ENCODE measurements at regions not wholly inside any gene's neighbourhood (a gene's known extent, or its start where the extent isn't known, plus 50 kb on each side); places are given as distances from the start of the nearest gene placed in this dataset.

DNA sequence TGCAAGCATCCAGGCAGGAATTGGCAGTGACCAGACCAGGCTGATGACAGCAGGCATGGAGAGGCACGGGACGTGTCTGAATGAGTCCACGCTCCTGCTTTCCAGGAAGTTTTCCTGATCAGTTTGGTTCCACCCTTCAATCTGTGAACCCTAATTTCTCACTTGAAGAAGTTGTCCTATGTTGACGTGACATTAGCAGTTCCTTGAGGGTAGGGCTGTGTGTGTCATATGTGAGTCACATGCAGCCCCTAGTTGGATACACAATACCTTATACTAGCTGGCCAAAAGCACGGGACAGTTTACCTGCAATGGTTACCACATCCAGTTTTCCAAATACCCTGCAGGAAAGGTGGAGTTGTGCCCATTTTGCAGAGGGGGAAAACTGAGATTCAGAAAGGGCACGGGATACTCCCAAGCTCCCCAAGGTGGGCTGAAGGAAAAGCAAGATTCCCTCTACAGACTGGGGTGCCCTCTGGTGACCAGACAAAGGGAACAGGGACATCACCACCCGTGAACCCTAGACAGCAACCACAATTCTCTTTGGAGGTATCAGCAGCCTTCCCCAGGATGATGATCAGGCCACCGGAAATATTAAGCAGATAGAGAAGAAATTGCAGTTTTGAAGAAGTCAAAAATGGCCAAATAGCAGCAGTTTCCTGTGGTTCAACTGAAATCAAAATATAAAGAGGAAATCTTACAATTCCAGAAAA is 194.5 kb downstream of the PHETA1 start:
- Histone ChIP-seq H3K36me3 (no peaks in the 10 kb centered on the region), H3K27ac (no peak overlapping the region), H3K27me3 (replicated peaks) (peaks cover 51% of the 10 kb centered on the region), H3K9me3 (replicated peaks) (no peaks in the 10 kb centered on the region), H3K4me1 (replicated peaks) (no peaks in the 10 kb centered on the region), H3K4me3 (no peak overlapping the region)
- DNase-seq (ENCODE audit: low read depth in 1 of 2, low spot score in 2 of 2): no peak

DNA sequence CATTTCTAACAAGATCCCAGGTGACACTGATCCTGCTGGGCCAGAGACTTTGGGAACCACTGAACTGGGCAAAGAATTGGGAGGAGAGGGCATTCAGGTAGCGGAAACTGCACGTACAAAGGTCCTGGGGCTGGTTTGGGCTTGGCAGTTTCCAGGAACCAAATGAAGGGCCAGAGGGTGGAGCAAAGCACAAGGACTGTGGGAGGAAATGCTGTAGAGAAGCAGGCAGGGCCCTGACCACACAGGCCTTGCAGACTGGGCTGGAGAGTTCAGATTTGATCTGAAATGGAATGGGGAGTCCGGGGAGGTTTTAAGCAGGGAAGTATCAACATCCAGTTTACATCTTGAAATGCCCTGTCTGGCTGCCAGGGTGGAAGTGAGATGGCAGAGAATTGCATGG is 195.1 kb downstream of the PHETA1 start:
- H3K36me3 ChIP-seq: no peaks in the 10 kb centered on the region
- no peak for DNase-seq (ENCODE audit: low read depth in 1 of 2, low spot score in 2 of 2)
- peaks cover 48% of the 10 kb centered on the region for H3K27me3 ChIP-seq (replicated peaks)
- no peak overlapping the region for H3K4me3 ChIP-seq
- H3K9me3 ChIP-seq (replicated peaks): no peaks in the 10 kb centered on the region
- H3K4me1 ChIP-seq (replicated peaks): no peaks in the 10 kb centered on the region
- H3K27ac ChIP-seq: no peak overlapping the region

DNA sequence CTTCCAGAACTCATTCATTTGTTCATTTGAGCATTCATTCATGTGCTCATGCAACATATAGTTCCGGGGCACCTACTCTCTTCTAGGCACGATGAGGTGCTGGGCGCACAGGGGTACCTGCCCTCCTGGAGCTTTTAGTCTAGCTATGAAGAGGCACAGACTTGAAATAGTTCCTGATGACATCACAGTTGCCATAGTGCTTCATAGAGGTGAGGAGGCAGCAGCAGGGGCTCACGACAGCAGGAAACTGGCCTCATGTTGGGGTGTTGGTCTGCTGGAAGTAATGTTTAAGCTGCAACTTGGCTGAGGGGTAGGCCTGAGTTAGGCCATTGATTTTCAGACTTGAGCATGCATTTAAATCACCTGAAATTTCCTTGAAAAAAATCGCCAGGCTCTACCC is 195.5 kb downstream of the PHETA1 start:
- no peaks in the 10 kb centered on the region for H3K36me3 ChIP-seq
- H3K9me3 ChIP-seq (replicated peaks): no peaks in the 10 kb centered on the region
- H3K27me3 ChIP-seq (replicated peaks): peaks cover 48% of the 10 kb centered on the region
- H3K4me3 ChIP-seq: no peak overlapping the region
- DNase-seq (ENCODE audit: low read depth in 1 of 2, low spot score in 2 of 2): no peak
- no peak overlapping the region for H3K27ac ChIP-seq
- no peaks in the 10 kb centered on the region for H3K4me1 ChIP-seq (replicated peaks)

DNA sequence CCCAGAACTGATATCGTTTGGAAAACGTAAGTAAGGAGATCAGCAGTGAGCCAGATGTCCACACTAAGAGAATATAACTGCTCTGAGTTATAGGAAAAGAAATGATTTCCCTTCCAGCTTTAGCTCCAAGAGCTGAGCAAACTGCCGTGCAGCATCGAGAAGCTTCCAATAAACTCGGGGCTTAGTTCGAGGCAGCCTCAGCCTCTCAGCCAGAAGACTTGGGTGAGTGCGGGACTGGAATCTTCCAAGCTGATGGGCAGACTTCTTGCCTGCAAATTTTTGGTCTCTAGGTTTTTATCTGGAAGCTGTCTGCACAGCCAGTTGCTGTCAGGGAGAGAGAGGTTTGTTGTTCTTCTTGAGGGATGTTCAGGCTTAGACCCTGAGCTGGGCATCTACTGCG is 196.1 kb downstream of the PHETA1 start:
- H3K4me1 ChIP-seq (replicated peaks): no peaks in the 10 kb centered on the region
- H3K9me3 ChIP-seq (replicated peaks): no peaks in the 10 kb centered on the region
- H3K36me3 ChIP-seq: no peaks in the 10 kb centered on the region
- DNase-seq (ENCODE audit: low read depth in 1 of 2, low spot score in 2 of 2): no peak
- peaks cover 47% of the 10 kb centered on the region for H3K27me3 ChIP-seq (replicated peaks)
- H3K4me3 ChIP-seq: no peak overlapping the region
- H3K27ac ChIP-seq: no peak overlapping the region

GRCh38 chr12:111171832-111172231 is 197.1 kb downstream of the PHETA1 start:
- no peaks in the 10 kb centered on the region for H3K9me3 ChIP-seq (replicated peaks)
- no peak for DNase-seq (ENCODE audit: low read depth in 1 of 2, low spot score in 2 of 2)
- no peaks in the 10 kb centered on the region for H3K4me1 ChIP-seq (replicated peaks)
- H3K27ac ChIP-seq: no peak overlapping the region
- H3K27me3 ChIP-seq (replicated peaks): peaks cover 51% of the 10 kb centered on the region
- H3K36me3 ChIP-seq: no peaks in the 10 kb centered on the region
- no peak overlapping the region for H3K4me3 ChIP-seq

DNA sequence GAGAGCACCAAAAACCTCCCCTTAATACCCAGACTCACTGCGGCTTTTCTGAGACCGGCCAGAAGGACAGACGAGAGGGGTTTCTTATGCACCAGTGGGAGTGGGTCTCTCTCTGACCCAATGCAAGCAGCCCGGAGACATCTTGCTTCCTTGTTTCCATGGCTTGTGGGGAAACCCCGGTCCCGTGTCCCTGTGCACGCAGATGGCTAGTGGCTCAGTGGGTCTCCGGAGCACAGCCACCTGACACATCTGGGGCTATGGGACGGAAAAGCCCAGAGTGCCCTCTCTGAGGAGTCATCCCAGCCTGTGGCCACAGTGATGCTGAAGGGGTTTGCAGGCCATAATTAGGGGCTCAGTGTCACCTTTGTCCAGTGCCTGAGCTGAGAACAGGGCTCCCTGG is 197.6 kb downstream of the PHETA1 start:
- Histone ChIP-seq H3K9me3 (replicated peaks) (no peaks in the 10 kb centered on the region), H3K4me3 (no peak overlapping the region), H3K36me3 (no peaks in the 10 kb centered on the region), H3K27ac (no peak overlapping the region), H3K27me3 (replicated peaks) (peaks cover 49% of the 10 kb centered on the region), H3K4me1 (replicated peaks) (no peaks in the 10 kb centered on the region)
- no peak for DNase-seq (ENCODE audit: low read depth in 1 of 2, low spot score in 2 of 2)

DNA sequence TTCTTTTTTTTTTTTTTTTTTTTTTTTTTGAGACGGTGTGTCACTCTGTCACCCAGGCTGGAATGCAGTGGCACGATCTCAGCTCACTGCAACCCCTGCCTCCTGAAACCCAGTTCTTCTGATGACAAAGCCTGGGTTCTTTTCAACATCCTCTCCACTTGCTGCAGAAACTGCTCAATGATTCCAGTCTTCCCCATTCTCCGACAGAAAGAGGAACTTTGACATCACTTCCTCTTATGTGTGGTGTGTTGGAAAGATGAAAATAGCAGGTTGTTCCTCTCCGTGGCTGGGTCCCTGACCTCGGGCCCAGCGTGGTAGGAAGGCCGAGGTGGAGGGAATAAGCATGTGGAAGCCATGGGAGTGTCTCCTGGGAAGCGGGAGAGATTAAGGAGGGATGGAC is 198.4 kb downstream of the PHETA1 start:
- Histone ChIP-seq H3K4me1 (replicated peaks) (no peaks in the 10 kb centered on the region), H3K36me3 (no peaks in the 10 kb centered on the region), H3K9me3 (replicated peaks) (no peaks in the 10 kb centered on the region), H3K4me3 (no peak overlapping the region), H3K27ac (no peak overlapping the region), H3K27me3 (replicated peaks) (peaks cover 44% of the 10 kb centered on the region)
- DNase-seq (ENCODE audit: low read depth in 1 of 2, low spot score in 2 of 2): no peak

- no peak for DNase-seq (ENCODE audit: low read depth in 1 of 2, low spot score in 2 of 2)
Observed at GRCh38 chr12:111169456-111169855, 199.4 kb downstream of the PHETA1 start.

GRCh38 chr12:111169032-111169431 is 199.9 kb downstream of the PHETA1 start:
- H3K27me3 ChIP-seq (replicated peaks): peaks cover 29% of the 10 kb centered on the region
- no peaks in the 10 kb centered on the region for H3K36me3 ChIP-seq
- DNase-seq (ENCODE audit: low read depth in 1 of 2, low spot score in 2 of 2): no peak

More at GRCh38 chr12:111169456-111169855, 199.4 kb downstream of the PHETA1 start:
- Histone ChIP-seq H3K36me3 (no peaks in the 10 kb centered on the region), H3K4me1 (replicated peaks) (no peaks in the 10 kb centered on the region), H3K9me3 (replicated peaks) (no peaks in the 10 kb centered on the region), H3K27me3 (replicated peaks) (peaks cover 33% of the 10 kb centered on the region), H3K27ac (no peak overlapping the region), H3K4me3 (no peak overlapping the region)

GRCh38 chr12:111168009-111168900 is 200.6 kb downstream of the PHETA1 start:
- Histone ChIP-seq H3K27me3 (replicated peaks) (peaks cover 26% of the 10 kb centered on the region), H3K27ac (no peak overlapping the region), H3K36me3 (no peaks in the 10 kb centered on the region)

More at GRCh38 chr12:111169032-111169431, 199.9 kb downstream of the PHETA1 start:
- Histone ChIP-seq H3K27ac (no peak overlapping the region), H3K4me1 (replicated peaks) (no peaks in the 10 kb centered on the region), H3K9me3 (replicated peaks) (no peaks in the 10 kb centered on the region), H3K4me3 (no peak overlapping the region)

DNA sequence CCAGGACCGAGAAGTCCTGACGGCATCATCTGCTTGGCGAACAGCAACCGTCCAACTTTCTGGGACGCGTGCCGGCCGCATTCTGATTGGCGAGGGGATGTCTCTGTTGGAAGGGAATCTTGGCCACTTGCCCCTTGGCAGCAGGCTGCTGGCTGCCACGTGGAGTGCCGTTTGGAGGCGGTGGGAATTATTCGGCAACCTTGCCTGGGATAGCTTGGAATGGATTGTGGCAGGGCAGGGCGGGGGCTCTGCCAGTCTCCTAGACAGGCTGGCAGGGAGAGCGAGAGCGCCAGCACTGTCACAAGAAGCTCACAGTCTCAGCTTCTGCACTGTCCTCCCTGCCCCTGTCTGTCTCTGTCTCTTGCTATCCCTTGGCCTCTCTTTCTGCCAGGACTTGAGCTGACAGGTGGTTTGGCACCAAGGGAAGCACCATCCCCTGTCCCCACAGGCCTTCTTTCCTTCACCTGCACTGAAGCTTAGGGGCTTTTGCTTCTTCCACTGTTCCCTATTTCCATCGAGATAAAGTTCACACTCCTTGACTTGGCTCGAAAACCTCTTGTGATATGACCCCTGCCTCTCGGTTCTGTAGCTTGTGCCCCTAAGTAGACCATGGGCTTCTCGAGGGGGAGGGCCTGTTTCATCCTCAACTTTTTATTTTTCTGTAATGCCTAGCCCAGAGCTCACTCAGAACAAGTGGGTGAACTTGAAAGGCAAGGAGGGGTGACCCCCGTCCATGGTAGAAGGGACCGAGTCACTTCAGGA is 201.9 kb downstream of the PHETA1 start:
- Histone ChIP-seq H3K36me3 (no peaks in the 10 kb centered on the region), H3K27me3 (replicated peaks) (peaks cover 19% of the 10 kb centered on the region), H3K4me3 (no peak overlapping the region), H3K4me1 (replicated peaks) (no peaks in the 10 kb centered on the region), H3K9me3 (replicated peaks) (no peaks in the 10 kb centered on the region), H3K27ac (no peak overlapping the region)
- DNase-seq (ENCODE audit: low read depth in 1 of 2, low spot score in 2 of 2): no peak

More at GRCh38 chr12:111168009-111168900, 200.6 kb downstream of the PHETA1 start:
- no peak for DNase-seq (ENCODE audit: low read depth in 1 of 2, low spot score in 2 of 2)
- no peak overlapping the region for H3K4me3 ChIP-seq
- H3K4me1 ChIP-seq (replicated peaks): no peaks in the 10 kb centered on the region
- no peaks in the 10 kb centered on the region for H3K9me3 ChIP-seq (replicated peaks)

- no peaks in the 10 kb centered on the region for H3K9me3 ChIP-seq (replicated peaks)
- no peaks in the 10 kb centered on the region for H3K36me3 ChIP-seq
- H3K27ac ChIP-seq: no peak overlapping the region
- no peak overlapping the region for H3K4me3 ChIP-seq
- no peak for DNase-seq (ENCODE audit: low read depth in 1 of 2, low spot score in 2 of 2)
- H3K4me1 ChIP-seq (replicated peaks): no peaks in the 10 kb centered on the region
- H3K27me3 ChIP-seq (replicated peaks): peaks cover 14% of the 10 kb centered on the region
Observed at GRCh38 chr12:111164833-111165525, 203.9 kb downstream of the PHETA1 start.

GRCh38 chr12:111163422-111163821 is 205.5 kb downstream of the PHETA1 start:
- H3K9me3 ChIP-seq (replicated peaks): no peaks in the 10 kb centered on the region
- no peak for DNase-seq (ENCODE audit: low read depth in 1 of 2, low spot score in 2 of 2)
- H3K27ac ChIP-seq: no peak overlapping the region
- no peak overlapping the region for H3K4me3 ChIP-seq
- no peaks in the 10 kb centered on the region for H3K4me1 ChIP-seq (replicated peaks)
- no peaks in the 10 kb centered on the region for H3K36me3 ChIP-seq
- peaks cover 13% of the 10 kb centered on the region for H3K27me3 ChIP-seq (replicated peaks)

Data from SJSA1 (cell line).